Neuron (in vitro differentiated cells): ENCODE measurements at regions not wholly inside any gene's neighbourhood (a gene's known extent, or its start where the extent isn't known, plus 50 kb on each side); places are given as distances from the start of the nearest gene placed in this dataset.

Experiments used
- H2AFZ ChIP-seq: one replicate; pipeline ENCODE4 v1.6.1; 2013; ENCODE audit warnings: low read depth, mild to moderate bottlenecking, inconsistent platforms, low read length, moderate library complexity
- H3K27me3 ChIP-seq: one replicate; pipeline ENCODE4 v1.6.1; 2013; ENCODE audit warnings: low read length; ENCODE audit not compliant: insufficient read depth
- H3K36me3 ChIP-seq: one replicate; pipeline ENCODE4 v1.6.1; 2013; ENCODE audit warnings: low read length; ENCODE audit not compliant: insufficient read depth
- H3K4me1 ChIP-seq: one replicate; pipeline ENCODE4 v1.6.1; 2013; ENCODE audit warnings: low read length; ENCODE audit not compliant: insufficient read depth
- H3K4me3 ChIP-seq: 2 replicates; pipeline ENCODE4 v1.5.1; 2013; ENCODE audit warnings: mild to moderate bottlenecking, low read length, moderate library complexity
- H3K9me3 ChIP-seq: one replicate; pipeline ENCODE4 v1.6.1; 2013; ENCODE audit warnings: low read length

- Histone ChIP-seq H3K9me3 (no peaks in the 10 kb centered on the region), H3K4me1 (no peaks in the 10 kb centered on the region), H3K4me3 (no peak overlapping the region), H3K36me3 (no peaks in the 10 kb centered on the region), H3K27me3 (no peaks in the 10 kb centered on the region), H2AFZ (no peak overlapping the region)
Measured at GRCh38 chr1:87501738-87502137, 173.1 kb downstream of the LMO4 start.

- Histone ChIP-seq H3K4me1 (no peaks in the 10 kb centered on the region), H2AFZ (no peak overlapping the region), H3K9me3 (no peaks in the 10 kb centered on the region), H3K4me3 (no peak overlapping the region), H3K36me3 (no peaks in the 10 kb centered on the region), H3K27me3 (no peaks in the 10 kb centered on the region)
Measured at GRCh38 chr1:87505391-87505983, 176.8 kb downstream of the LMO4 start.

DNA sequence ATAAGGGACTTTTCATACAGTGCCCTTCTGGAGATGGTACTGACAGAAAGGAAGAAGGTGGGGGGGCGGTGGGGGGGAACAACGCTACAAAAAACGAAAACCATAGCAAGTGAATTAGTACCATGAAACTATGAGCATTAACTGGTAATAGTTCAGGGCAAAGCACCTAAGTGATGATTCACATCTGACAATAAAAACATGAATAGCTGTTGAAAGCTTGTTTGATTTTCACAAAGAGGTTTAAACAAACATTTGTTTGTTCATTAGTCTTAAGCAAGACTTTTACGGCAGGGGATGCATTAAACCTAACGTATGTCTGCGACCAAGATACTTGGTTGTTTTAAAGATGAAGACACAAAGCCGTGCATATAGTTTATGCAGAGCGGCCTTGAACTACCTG is 177.5 kb downstream of the LMO4 start:
- Histone ChIP-seq H3K9me3 (no peaks in the 10 kb centered on the region), H3K4me3 (no peak overlapping the region), H3K4me1 (no peaks in the 10 kb centered on the region), H3K36me3 (no peaks in the 10 kb centered on the region), H2AFZ (no peak overlapping the region), H3K27me3 (no peaks in the 10 kb centered on the region)

DNA sequence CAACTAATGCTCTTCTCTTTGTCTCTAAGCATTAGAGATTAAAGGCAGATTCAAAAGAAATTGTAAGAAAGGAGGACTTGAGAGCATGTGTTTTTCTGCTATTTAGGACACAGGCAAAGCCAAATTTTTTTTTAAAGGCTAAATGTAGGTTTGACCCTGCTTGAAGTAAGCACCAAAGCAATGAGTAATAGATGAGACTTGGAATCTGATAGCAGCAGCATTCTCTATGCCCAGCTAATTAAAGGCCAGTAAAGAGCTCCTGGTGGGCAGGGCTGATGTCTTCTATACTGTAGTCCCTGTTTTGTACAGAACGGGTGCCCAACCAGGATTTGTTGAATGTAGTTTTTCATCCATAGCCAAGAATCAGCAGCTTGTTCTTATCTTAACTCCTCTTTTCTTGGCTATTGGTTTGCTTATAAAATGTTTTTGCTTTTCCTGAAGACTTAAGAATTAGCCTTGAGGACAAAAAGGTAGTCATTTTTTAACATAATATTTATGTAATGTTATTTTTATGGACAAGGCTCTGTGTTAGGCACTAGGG is 179.6 kb downstream of the LMO4 start:
- Histone ChIP-seq H3K4me3 (no peak overlapping the region), H3K36me3 (no peaks in the 10 kb centered on the region), H3K9me3 (no peaks in the 10 kb centered on the region), H2AFZ (no peak overlapping the region), H3K4me1 (peaks cover 6% of the 10 kb centered on the region), H3K27me3 (no peaks in the 10 kb centered on the region)

DNA sequence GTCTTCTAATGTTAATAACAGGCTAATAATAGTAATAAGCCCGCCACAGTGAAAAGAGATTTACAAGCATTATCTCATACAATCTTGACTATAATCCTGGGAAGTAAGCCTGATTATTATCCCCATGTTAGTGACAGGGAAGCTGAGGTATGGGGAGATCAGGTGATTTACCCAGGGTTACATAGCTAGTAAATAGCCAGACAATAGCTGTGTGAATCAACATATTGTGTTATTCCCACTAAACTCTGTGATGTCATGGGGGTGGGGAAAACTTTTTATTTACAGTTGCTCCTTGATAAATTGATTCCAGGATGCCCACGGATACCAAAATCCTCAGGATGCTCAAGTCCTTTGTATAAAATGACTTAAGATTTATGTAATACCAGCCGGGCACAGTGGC is 181.9 kb downstream of the LMO4 start:
- no peak overlapping the region for H2AFZ ChIP-seq
- no peak overlapping the region for H3K4me3 ChIP-seq
- no peaks in the 10 kb centered on the region for H3K9me3 ChIP-seq
- peaks cover 8% of the 10 kb centered on the region for H3K4me1 ChIP-seq
- no peaks in the 10 kb centered on the region for H3K36me3 ChIP-seq
- H3K27me3 ChIP-seq = no peaks in the 10 kb centered on the region

DNA sequence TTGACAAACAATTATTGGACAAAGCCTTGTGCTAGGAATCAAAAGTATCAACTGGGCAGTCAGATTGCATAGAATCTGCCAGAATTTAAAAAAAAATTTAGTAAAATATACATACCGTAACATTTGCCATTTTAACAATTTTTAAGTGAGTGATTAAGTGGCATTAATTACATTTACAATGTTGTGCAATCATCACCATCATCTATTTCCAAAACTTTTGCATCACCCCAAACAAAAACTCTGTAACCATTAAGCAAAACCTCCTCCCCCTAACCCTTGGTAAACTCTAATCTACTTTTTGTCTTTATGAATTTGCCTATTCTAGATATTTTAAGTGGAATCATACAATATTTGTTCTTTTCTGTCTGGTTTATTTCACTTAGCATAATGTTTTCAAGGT is 182.8 kb downstream of the LMO4 start:
- Histone ChIP-seq H3K4me3 (no peak overlapping the region), H3K36me3 (no peaks in the 10 kb centered on the region), H3K4me1 (peaks cover 8% of the 10 kb centered on the region), H2AFZ (no peak overlapping the region), H3K27me3 (no peaks in the 10 kb centered on the region), H3K9me3 (no peaks in the 10 kb centered on the region)

DNA sequence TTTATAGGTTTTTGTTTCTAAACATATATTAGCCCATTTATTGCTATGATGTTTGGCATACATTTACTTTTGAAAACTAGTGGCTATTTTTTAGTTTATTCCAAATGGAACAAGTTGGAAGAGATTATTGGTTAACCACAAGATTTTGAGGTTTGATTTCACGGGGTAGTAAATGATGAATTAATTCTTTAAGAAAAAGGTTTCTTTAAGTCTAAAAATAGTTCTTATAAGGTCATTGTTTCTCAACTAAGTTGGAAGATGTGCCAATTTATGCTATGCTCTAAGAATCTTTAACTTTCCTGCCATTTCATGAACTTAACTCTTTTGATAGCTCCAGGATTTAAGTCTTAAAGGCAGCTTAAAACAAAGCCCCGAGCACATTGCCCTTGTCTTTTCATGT is 183.8 kb downstream of the LMO4 start:
- H3K36me3 ChIP-seq = no peaks in the 10 kb centered on the region
- no peaks in the 10 kb centered on the region for H3K9me3 ChIP-seq
- H3K27me3 ChIP-seq = no peaks in the 10 kb centered on the region
- H3K4me3 ChIP-seq = no peak overlapping the region
- H3K4me1 ChIP-seq = peaks cover 8% of the 10 kb centered on the region
- H2AFZ ChIP-seq = no peak overlapping the region

DNA sequence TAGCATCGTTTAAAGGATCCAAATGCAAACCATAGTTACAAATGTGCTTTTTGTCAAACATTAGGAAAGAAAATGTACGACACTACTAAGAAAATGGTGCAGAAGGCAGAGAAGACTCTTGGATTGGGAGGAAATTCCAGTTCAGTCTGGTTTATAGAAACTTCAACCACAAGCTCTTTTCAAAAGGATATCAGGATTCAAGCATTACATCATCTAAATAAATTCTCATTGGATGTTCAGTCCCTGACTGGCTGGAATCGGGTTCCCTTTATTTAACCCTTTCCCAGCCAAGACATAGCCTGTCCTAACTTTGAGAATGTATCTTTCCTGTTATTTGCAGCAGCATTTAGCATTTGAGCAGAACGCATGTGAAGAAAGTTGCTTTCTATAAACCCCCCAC is 184.6 kb downstream of the LMO4 start:
- Histone ChIP-seq H3K4me1 (peaks cover 8% of the 10 kb centered on the region), H3K4me3 (no peak overlapping the region), H3K27me3 (no peaks in the 10 kb centered on the region), H3K9me3 (no peaks in the 10 kb centered on the region), H3K36me3 (no peaks in the 10 kb centered on the region), H2AFZ (peak overlapping the region; percentile 29)

DNA sequence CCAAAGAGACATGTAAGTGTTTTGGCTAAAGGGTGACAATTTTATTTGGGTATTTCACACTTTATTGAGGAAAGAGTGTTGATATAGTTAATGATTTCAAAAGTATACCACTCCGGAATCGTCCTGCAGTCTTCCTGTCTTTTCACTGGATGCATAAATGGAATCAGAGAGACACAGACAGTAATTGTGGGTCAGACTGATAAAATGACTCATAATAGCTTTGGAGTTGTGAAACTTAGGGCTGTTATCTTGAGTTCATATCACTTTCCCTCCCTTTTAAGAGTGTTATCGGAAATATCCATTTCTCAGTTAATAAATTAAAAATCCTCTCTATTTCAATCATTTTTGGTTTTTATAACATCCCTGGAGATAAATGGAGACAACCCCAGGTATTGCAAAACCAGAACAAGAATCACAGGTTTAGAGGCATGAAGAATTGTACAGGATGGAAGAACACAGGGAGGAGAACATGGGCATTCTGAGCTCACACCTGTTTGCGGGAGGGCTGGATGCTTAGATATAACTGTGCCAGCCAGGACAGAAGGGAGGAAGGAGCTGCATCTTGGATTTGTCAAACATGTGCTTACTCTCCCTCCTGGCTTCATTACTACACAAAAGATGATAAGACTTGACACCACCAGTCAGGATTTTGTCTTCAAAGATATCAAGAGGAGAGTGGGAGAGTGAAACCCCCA is 185.4 kb downstream of the LMO4 start:
- Histone ChIP-seq H3K9me3 (no peaks in the 10 kb centered on the region), H3K27me3 (no peaks in the 10 kb centered on the region), H3K36me3 (no peaks in the 10 kb centered on the region), H2AFZ (peak overlapping the region; percentile 29), H3K4me3 (no peak overlapping the region), H3K4me1 (peaks cover 8% of the 10 kb centered on the region)

DNA sequence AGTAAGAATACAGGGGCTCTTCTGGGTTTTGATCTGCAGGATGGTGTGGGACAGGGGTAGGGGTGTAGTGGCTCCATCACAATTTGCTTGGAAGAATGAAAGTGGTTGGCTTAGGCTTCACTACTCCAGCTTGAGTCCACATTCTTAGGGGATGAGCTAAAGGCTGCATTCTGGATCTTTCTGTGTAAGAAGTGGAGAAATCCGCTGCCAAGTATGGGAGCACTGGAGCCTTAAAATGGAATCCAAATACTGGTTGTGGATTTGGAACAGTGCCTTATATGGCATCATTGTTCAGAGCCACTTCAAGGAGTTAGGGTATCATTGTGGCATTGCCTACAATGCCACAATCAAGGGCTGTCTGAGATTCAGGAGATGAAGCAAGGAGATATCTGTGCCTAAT is 187.1 kb downstream of the LMO4 start:
- peaks cover 8% of the 10 kb centered on the region for H3K4me1 ChIP-seq
- H3K9me3 ChIP-seq = no peaks in the 10 kb centered on the region
- H3K36me3 ChIP-seq = no peaks in the 10 kb centered on the region
- no peaks in the 10 kb centered on the region for H3K27me3 ChIP-seq
- H3K4me3 ChIP-seq = no peak overlapping the region
- H2AFZ ChIP-seq = no peak overlapping the region

DNA sequence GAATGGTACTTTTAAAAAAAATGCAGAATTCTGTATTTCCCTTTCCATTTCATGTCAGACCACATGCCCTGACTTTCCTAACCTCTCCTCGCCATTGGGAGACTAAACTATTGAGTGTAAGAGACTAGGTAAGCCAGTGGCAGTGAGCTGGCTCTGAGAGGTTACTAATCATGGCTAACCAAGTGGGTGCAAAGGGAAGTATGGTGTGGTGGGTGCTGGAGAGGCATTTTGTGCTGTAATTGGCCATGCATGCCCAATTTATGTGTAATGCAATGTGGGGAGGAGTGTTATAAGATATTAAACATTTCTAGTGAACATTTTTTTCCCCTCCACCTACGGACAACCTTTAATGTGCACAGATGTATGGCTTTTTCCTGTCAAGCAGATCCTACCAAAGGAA is 190.1 kb downstream of the LMO4 start:
- Histone ChIP-seq H2AFZ (no peak overlapping the region), H3K4me1 (no peaks in the 10 kb centered on the region), H3K27me3 (no peaks in the 10 kb centered on the region), H3K4me3 (no peak overlapping the region), H3K9me3 (no peaks in the 10 kb centered on the region), H3K36me3 (no peaks in the 10 kb centered on the region)

GRCh38 chr1:87521452-87521851 is 192.8 kb downstream of the LMO4 start:
- Histone ChIP-seq H3K27me3 (peaks cover 4% of the 10 kb centered on the region), H3K36me3 (no peaks in the 10 kb centered on the region), H3K4me1 (no peaks in the 10 kb centered on the region), H2AFZ (no peak overlapping the region), H3K4me3 (no peak overlapping the region), H3K9me3 (no peaks in the 10 kb centered on the region)

- Histone ChIP-seq H3K36me3 (no peaks in the 10 kb centered on the region), H3K27me3 (peaks cover 4% of the 10 kb centered on the region), H2AFZ (no peak overlapping the region), H3K4me3 (no peak overlapping the region), H3K4me1 (no peaks in the 10 kb centered on the region), H3K9me3 (no peaks in the 10 kb centered on the region)
Measured at GRCh38 chr1:87523466-87523865, 194.8 kb downstream of the LMO4 start.
